ENCODE measurements at regions not wholly inside any gene's neighbourhood (a gene's known extent, or its start where the extent isn't known, plus 50 kb on each side); places are given as distances from the start of the nearest gene placed in this dataset.

- TF ChIP-seq POLR2A (IDR thresholded peaks at IDR 0.05) (no peak), CTCF (IDR thresholded peaks at IDR 0.05 in 4 of 5, conservative IDR thresholded peaks at IDR 0.05 in 1 of 5) (no peak)
- DNase-seq, result no peak
Measured at GRCh38 chr17:14641117-14641516, 340.2 kb downstream of the HS3ST3B1 start.

GRCh38 chr17:14637260-14637659 is 336.4 kb downstream of the HS3ST3B1 start:
- Histone ChIP-seq H3K27me3 (no peaks in the 10 kb centered on the region), H3K9me3 (no peaks in the 10 kb centered on the region), H3K27ac (no peak overlapping the region), H3K36me3 (no peaks in the 10 kb centered on the region), H3K4me1 (no peaks in the 10 kb centered on the region), H3K4me3 (no peak overlapping the region)
- ATAC-seq (no peak), DNase-seq (no peak)
- intact Hi-C loops (cut with DNase I; ENCODE audit: low total_unique reads), result no loop called here
- in situ Hi-C loops (cut with MboI; ENCODE audit: low sequenced_read_pairs in 4 of 4), result no loop called here
- TF ChIP-seq CTCF (IDR thresholded peaks at IDR 0.05 in 4 of 5, conservative IDR thresholded peaks at IDR 0.05 in 1 of 5) (no peak), POLR2A (IDR thresholded peaks at IDR 0.05) (no peak)

More at GRCh38 chr17:14641117-14641516, 340.2 kb downstream of the HS3ST3B1 start:
- Histone ChIP-seq H3K4me1 (no peaks in the 10 kb centered on the region), H3K36me3 (no peaks in the 10 kb centered on the region), H3K27ac (no peak overlapping the region), H3K9me3 (no peaks in the 10 kb centered on the region), H3K27me3 (no peaks in the 10 kb centered on the region), H3K4me3 (no peak overlapping the region)
- intact Hi-C loops (cut with DNase I; ENCODE audit: low total_unique reads), result no loop called here
- in situ Hi-C loops (cut with MboI; ENCODE audit: low sequenced_read_pairs in 4 of 4), result no loop called here
- no peak for ATAC-seq

DNA sequence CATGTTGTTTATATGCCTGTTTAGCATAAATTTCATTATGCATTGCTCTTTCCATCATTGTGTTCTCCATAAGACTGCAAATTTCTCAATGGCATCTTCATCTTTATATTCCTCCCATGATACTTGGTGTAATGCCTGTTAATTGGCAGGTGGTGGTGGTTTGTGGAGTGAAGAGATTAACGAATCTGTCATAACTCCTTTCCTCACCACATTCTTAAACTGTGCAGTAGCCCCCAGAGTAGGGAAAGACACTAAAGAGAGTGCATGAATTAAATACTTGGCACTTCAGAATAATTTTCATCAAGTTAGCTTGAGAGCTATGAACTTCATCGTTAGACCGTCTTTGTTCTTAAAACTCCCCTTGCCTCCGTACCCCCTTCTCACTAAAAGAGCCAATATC is 329.7 kb downstream of the HS3ST3B1 start:
- no peak for TF ChIP-seq POLR2A (IDR thresholded peaks at IDR 0.05)
- no peak for TF ChIP-seq CTCF (IDR thresholded peaks at IDR 0.05 in 4 of 5, conservative IDR thresholded peaks at IDR 0.05 in 1 of 5)
- H3K27ac ChIP-seq, result no peak overlapping the region
- H3K27me3 ChIP-seq, result no peaks in the 10 kb centered on the region
- no peaks in the 10 kb centered on the region for H3K4me1 ChIP-seq
- in situ Hi-C loops (cut with MboI; ENCODE audit: low sequenced_read_pairs in 4 of 4), result no loop called here
- no peak overlapping the region for H3K4me3 ChIP-seq
- H3K9me3 ChIP-seq, result no peaks in the 10 kb centered on the region
- no peaks in the 10 kb centered on the region for H3K36me3 ChIP-seq
- intact Hi-C loops (cut with DNase I; ENCODE audit: low total_unique reads), result no loop called here
- DNase-seq, result no peak
- ATAC-seq, result no peak

GRCh38 chr17:14630046-14630445 is 329.2 kb downstream of the HS3ST3B1 start:
- Histone ChIP-seq H3K27ac (no peak overlapping the region), H3K4me3 (no peak overlapping the region), H3K36me3 (no peaks in the 10 kb centered on the region), H3K4me1 (no peaks in the 10 kb centered on the region), H3K27me3 (no peaks in the 10 kb centered on the region), H3K9me3 (no peaks in the 10 kb centered on the region)
- in situ Hi-C loops (cut with MboI; ENCODE audit: low sequenced_read_pairs in 4 of 4), result no loop called here
- intact Hi-C loops (cut with DNase I; ENCODE audit: low total_unique reads), result no loop called here
- ATAC-seq, result no peak
- no peak for DNase-seq
- TF ChIP-seq POLR2A (IDR thresholded peaks at IDR 0.05) (no peak), CTCF (IDR thresholded peaks at IDR 0.05 in 4 of 5, conservative IDR thresholded peaks at IDR 0.05 in 1 of 5) (no peak)

DNA sequence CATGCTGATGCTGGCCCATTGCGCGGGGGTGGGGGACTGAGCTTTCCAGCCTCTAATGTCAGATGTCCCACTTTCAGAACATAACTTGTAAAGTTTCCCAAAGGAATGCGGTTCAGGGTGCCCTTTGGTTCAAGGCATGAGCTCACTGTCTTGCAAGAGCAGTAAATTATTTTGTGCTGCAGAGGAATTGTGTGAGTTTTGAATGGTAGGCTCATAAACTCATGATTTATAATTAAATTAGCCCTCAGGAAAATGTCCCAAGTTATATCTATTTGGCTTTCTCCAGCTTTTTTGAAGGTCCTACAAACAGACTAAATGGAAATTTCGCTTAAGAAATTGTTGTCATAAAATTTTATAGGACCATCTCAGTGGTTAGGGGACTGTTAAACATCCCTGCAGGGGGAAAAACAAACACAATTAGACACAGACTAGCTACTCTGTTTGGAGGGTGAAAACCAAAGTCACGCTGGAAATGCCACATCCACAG is 321.8 kb downstream of the HS3ST3B1 start:
- TF ChIP-seq POLR2A (IDR thresholded peaks at IDR 0.05), result no peak
- no peak for TF ChIP-seq CTCF (IDR thresholded peaks at IDR 0.05 in 4 of 5, conservative IDR thresholded peaks at IDR 0.05 in 1 of 5)
- ATAC-seq (no peak), DNase-seq (no peak)
- intact Hi-C loops (cut with DNase I; ENCODE audit: low total_unique reads) (no loop called here), in situ Hi-C loops (cut with MboI; ENCODE audit: low sequenced_read_pairs in 4 of 4) (no loop called here)
- Histone ChIP-seq H3K4me3 (no peak overlapping the region), H3K27me3 (no peaks in the 10 kb centered on the region), H3K27ac (no peak overlapping the region), H3K36me3 (no peaks in the 10 kb centered on the region), H3K9me3 (no peaks in the 10 kb centered on the region), H3K4me1 (no peaks in the 10 kb centered on the region)

Measured in gastrocnemius medialis (tissue), 4 donors.